ENCODE measurements at regions not wholly inside any gene's neighbourhood (a gene's known extent, or its start where the extent isn't known, plus 50 kb on each side); places are given as distances from the start of the nearest gene placed in this dataset.

- no peak for TF ChIP-seq YY1 (IDR thresholded peaks at IDR 0.05; ENCODE audit: insufficient read depth, insufficient read length)
- no peak for TF ChIP-seq ZNF274 (IDR thresholded peaks at IDR 0.05; ENCODE audit: low read depth, low read length)
These were observed 919.0 kb downstream of the TAF11L14 start for GRCh38 chr5:18553269-18553668.

Measured in NT2/D1 (cell line).